Sigmoid colon (tissue), 4 donors: ENCODE measurements at regions not wholly inside any gene's neighbourhood (a gene's known extent, or its start where the extent isn't known, plus 50 kb on each side); places are given as distances from the start of the nearest gene placed in this dataset.

Experiments used
- CTCF ChIP-seq, 4 experiments: fragments of 450-650 bp in 3 of 4; fragments of 200-600 bp in 1 of 4; IDR thresholded peaks; one replicate each; pipeline ENCODE4 v1.5.1; 2016 to 2019; ENCODE audit warnings: antibody characterized with exemption in 4 of 4, mild to moderate bottlenecking in 3 of 4, moderate library complexity in 2 of 4
- POLR2A ChIP-seq, 2 donors: fragments of 450-650 bp; IDR thresholded peaks; one replicate each; pipeline ENCODE4 v1.6.1; 2016; ENCODE audit warnings: antibody characterized with exemption in 2 of 2, mild to moderate bottlenecking in 2 of 2, moderate library complexity in 2 of 2
- POLR2AphosphoS5 ChIP-seq, 4 donors: sonication (generic); formaldehyde crosslinking; IDR thresholded peaks; one replicate each; pipeline ENCODE4 v1.6.1; 2017; ENCODE audit warnings: antibody characterized with exemption in 4 of 4

- TF ChIP-seq CTCF (IDR thresholded peaks at IDR 0.05) (no peak), POLR2AphosphoS5 (IDR thresholded peaks at IDR 0.05) (no peak), POLR2A (IDR thresholded peaks at IDR 0.05) (no peak)
Measured at GRCh38 chr7:45992826-45993225, 71.8 kb upstream of the IGFBP3 start.
